ENCODE measurements at regions not wholly inside any gene's neighbourhood (a gene's known extent, or its start where the extent isn't known, plus 50 kb on each side); places are given as distances from the start of the nearest gene placed in this dataset.

DNA sequence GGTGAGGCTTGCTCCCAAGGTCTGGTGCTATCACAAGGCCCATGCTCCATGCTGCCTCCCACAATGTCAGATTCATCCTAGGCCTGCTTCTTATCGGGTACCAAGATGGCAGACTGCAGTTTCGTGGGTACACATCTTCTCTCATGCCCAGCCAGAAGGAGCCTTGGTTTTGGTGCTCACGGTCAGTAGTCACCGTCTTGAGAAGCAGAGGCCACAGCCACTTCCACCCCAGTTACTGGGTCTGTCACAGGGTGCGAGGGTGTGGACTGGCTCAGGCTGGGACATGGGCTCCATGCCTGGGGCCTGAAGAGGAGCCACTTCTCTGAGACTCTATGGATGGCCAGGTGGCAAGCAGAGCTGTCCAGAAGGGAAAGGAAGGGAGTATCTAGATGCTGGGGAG is 178.8 kb upstream of the HS6ST1 start:
- TF ChIP-seq CTCF (conservative IDR thresholded peaks at IDR 0.05; ENCODE audit: low read depth, low read length) (no peak), EZH2 (IDR thresholded peaks at IDR 0.05; ENCODE audit: borderline replicate concordance, low read depth, low read length, poor library complexity, severe bottlenecking) (no peak)

Measured in A673 (cell line).